ENCODE measurements at regions not wholly inside any gene's neighbourhood (a gene's known extent, or its start where the extent isn't known, plus 50 kb on each side); places are given as distances from the start of the nearest gene placed in this dataset.
"Not testable (repeated sequence)": the region's sequence is repeated elsewhere in the genome, so short reads cannot be mapped to it uniquely, and the experiment has no call there.

DNA sequence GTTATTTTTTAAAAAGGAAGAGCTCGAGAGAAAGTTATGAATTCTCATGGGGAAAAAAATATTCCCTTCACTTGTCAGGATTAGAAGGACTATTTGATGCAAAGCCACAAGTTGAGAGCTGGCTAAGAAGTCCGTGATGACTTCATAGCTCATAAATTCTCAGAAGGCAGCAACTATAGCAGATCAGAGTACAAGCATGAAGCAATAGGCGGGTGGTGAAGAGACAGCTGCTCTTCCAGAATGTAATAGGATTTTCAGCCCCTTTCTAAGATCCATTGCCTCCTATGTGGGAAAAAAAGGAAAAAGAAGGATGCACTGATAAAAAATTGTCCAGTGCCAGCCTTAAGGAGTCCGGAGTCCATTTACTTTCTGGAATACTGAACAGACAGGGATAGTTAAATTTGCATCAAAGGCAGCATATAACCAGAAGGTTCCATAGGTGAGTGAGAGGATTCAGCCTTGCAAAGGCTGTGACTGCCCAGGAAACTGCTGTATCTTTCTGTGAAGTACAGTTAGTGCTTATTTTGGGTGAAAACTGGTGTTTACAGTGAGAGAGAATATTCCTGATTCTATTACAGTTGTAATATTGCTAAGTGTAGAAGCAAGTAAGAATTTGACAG is 929.5 kb upstream of the ALCAM start:
- DNase-seq (ENCODE audit: low read depth in 2 of 2, low spot score in 1 of 2): no peak

- no peak for DNase-seq (ENCODE audit: low read depth in 2 of 2, low spot score in 1 of 2)
Observed at GRCh38 chr3:104437891-104438290, 928.8 kb upstream of the ALCAM start.

DNA sequence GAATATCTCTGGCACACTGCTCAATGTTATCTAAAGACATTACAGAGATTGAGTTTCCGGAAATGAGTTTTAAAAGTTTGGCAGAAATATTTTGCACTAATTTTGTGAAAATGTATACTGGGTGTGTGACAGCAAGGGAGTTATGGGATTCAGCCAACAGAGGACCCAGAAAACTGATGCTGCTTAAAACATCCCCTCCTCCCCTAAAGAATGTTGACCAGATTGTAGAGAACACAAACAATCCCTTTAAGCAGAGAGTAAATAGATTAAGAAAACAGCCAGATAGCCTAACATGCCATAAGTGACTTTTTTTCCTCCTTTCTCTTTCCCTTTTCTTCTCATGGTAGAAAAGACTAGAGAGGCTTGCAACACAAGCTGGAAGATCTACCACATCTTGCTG is 928.0 kb upstream of the ALCAM start:
- DNase-seq (ENCODE audit: low read depth in 2 of 2, low spot score in 1 of 2): no peak

DNA sequence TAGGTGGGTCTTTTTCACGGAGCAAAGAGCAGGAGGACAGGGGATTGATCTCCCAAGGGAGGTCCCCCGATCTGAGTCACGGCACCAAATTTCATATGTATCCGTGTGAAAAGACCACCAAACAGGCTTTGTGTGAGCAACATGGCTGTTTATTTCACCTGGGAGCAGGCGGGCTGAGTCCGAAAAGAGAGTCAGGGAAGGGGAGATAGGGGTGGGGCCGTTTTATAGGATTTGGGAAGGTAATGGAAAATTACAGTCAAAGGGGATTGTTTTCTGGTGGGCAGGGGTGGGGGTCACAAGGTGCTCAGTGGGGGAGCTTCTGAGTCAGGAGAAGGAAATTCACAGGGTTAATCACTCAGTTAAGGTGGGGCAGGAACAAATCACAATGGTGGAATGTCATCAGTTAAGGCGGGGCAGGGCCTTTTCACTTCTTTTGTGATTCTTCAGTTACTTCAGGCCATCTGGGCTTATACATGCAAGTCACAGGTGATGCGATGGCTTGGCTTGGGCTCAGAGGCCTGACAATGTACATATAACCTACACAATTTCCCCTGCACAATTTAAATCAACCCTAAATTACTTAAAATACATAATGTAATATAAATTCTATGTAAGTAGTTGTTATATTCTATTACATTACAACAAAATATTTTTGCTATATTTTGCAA is 921.3 kb upstream of the ALCAM start:
- DNase-seq (ENCODE audit: low read depth in 2 of 2, low spot score in 1 of 2): not testable (repeated sequence)

GRCh38 chr3:104447681-104448080 is 919.0 kb upstream of the ALCAM start:
- DNase-seq (ENCODE audit: low read depth in 2 of 2, low spot score in 1 of 2): no peak

DNA sequence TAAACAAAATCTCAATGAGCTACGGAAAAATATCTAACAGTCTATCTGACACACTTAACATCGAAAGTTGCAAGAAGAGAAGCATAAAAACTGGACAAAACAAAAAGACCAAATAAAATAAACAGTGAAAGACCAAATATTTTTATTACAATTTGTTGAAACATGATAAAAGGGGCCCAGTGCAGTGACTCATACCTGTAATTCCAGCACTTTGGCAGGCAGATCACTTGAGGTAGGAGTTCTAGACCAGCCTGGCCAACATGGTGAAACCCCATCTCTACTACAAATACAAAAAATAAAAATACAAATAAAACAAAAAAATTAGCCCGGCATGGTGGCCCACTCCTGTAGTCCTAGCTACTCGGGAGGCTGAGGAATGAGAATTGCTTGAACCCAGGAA is 914.0 kb upstream of the ALCAM start:
- DNase-seq (ENCODE audit: low read depth in 2 of 2, low spot score in 1 of 2): no peak

GRCh38 chr3:104458657-104459056 is 908.1 kb upstream of the ALCAM start:
- DNase-seq (ENCODE audit: low read depth in 2 of 2, low spot score in 1 of 2): no peak

DNA sequence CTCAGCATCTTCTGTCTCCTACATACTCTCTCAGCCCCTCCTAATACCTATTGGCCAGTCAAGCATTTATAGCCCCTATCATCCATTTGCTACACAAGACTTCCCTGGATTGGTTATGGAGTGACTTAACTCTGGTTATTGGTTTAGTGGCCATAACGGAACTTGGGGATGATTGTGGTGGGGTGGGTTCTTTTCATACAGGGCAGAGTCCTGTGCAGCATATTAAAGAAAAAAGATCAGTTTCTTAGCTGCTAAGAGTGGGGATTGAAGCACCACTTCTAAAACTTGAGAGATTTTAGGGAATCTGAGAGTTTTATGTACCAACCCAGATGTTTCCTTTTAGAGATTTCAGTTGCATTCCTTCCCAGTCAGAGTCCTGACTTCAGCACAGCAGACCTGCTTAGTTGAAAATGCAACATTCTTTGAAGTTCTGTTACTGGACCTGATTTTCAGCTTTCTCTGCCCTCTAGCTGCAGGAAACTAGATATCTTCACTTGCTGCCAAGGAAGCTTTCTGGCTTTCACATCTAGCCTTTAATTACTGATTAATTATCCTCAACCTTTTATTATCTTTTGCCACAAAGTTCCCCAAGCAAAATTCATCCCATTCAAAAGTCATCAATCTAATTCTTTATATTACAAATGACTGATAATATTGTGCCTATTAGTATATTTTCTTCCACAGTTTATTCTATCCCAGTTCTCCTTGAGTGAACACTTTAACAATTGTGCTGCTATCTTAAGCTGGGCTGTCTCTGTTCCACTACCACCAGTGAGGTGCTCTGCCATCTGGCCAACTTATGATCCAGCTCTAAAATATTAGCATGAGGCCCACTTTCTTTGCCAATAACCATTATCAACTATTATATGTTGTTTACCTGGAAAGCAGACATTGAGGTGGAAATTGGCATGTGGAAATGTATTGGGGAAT is 906.0 kb upstream of the ALCAM start:
- DNase-seq (ENCODE audit: low read depth in 2 of 2, low spot score in 1 of 2): no peak

GRCh38 chr3:104461431-104461830 is 905.3 kb upstream of the ALCAM start:
- DNase-seq (ENCODE audit: low read depth in 2 of 2, low spot score in 1 of 2): no peak

- DNase-seq (ENCODE audit: low read depth in 2 of 2, low spot score in 1 of 2): no peak
Observed at GRCh38 chr3:104472221-104472620, 894.5 kb upstream of the ALCAM start.

DNA sequence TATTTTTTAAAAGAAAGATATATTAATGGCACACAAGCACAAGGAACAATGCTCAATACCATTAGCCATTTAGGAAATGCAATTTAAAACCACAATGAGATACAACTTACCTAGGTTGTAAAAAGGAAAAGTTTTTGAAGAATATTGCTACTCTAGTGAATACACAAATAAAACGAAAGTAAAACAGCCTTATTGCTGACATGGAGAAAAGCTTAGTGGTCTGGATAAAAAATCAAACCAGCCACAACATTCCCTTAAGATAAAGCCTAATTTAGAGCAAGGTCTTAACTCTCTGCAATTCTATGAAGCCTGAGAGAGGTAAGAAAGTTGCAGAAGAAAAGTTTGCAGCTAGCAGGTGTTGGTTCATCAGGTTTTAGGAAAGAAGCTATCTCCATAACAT is 892.7 kb upstream of the ALCAM start:
- DNase-seq (ENCODE audit: low read depth in 2 of 2, low spot score in 1 of 2): no peak

DNA sequence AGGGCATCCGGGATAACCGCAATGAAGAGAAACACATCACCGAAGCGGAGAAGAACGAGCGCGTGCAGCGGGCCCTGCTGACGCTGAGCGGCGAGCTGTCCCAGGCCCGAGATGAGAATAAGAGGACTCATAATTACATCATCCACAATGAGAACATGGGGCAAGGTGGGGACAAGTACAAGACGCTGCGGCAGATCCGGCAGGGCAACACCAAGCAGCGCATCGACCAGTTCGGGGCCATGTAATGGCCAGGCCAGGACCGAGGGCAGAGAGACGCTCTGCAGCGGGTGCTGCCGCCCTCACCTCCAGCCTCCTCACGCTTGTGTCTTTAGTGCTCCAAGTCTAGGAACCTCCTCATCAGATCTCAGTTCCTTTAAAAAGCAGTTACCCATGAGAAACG is 863.7 kb upstream of the ALCAM start:
- DNase-seq (ENCODE audit: low read depth in 2 of 2, low spot score in 1 of 2): no peak

DNA sequence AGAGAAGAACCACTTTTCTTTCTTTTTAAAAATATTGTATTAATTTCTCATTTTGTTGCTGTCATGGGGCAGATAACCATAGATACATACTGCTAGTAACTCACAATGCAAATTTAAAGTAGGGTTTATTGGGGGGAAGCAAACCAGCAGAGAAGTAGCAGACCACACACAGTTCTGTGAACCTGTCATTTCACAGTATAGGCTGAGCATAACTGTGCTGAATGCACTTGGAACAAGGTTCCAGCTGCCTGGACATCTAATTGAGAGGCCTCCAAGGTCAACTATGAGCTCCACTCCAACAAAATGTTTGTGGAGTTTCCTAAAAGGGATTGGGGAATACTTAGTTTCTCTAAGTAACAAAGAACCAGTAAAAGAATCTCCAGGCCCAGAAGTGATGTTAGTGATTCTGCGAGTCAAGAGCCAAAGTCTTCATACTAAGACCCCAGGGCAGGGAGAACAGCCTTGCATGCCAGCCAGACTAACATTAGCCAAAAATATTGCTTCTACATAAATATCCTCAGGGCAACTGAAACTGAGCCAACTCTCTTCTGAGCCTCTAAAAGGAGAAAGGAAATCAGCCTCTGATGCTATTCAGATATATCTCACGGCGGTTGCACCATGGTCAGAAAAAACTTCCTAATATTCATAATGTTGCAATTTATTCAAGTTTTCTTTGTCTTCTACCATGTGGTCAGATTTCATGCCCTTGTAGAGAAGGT is 856.4 kb upstream of the ALCAM start:
- no peak for DNase-seq (ENCODE audit: low read depth in 2 of 2, low spot score in 1 of 2)

DNA sequence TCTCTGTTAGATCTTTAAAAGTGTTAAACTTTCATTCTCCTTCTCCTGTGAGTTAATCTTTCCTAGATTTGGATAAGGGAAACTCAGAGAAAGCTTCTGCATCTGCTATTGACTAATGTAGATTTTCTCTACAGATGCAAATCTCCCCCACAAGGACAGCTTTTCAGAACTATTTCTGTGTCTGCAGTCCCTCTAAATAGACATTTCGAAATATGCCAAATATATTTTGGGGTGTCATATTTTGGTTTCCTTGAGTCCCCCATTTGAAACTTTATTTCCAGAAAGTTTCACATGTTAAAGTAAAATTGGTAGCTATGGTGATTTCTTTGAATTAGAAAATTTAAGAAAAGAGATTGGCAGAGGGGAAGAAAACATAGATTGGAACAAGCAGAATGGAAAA is 852.3 kb upstream of the ALCAM start:
- no peak for DNase-seq (ENCODE audit: low read depth in 2 of 2, low spot score in 1 of 2)

GRCh38 chr3:104514776-104515175 is 851.9 kb upstream of the ALCAM start:
- DNase-seq (ENCODE audit: low read depth in 2 of 2, low spot score in 1 of 2): no peak

- no peak for DNase-seq (ENCODE audit: low read depth in 2 of 2, low spot score in 1 of 2)
Observed at GRCh38 chr3:104519068-104519467, 847.6 kb upstream of the ALCAM start.

DNA sequence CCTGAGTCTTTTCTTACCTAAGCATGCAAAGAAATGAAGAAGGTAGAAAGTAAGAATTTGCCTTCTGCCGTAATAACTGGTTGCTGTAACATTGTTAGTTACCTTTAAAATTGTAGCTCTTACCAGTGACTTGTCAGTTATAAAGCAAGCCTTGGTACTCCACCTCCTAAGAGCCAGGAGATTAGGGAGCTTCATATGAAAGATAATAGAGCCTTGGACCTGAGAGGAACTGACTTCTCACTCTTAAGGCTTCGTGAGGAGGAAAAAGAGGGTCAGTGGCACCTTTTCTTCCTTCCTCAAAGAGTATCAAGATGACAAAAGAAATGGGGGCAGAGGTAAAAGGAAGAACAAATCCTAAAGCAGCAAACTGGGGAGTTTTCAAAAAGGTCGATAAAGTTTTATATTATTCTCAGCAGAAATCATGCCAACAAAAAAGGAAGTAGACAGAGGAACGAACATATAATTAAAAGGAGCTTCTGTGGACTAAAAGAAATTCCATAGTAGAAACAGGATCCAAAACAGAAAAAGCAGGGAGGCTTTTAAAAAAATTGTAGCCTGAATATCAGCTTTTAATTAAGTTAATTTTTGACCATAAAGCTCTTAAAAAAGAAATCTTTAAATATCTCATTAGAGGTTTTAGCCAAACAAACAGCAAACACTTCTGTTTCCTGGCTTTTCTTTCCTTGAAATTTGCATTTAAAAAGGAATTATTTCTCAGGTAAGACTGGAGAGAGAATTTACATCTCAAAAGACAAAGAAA is 847.1 kb upstream of the ALCAM start:
- no peak for DNase-seq (ENCODE audit: low read depth in 2 of 2, low spot score in 1 of 2)

DNA sequence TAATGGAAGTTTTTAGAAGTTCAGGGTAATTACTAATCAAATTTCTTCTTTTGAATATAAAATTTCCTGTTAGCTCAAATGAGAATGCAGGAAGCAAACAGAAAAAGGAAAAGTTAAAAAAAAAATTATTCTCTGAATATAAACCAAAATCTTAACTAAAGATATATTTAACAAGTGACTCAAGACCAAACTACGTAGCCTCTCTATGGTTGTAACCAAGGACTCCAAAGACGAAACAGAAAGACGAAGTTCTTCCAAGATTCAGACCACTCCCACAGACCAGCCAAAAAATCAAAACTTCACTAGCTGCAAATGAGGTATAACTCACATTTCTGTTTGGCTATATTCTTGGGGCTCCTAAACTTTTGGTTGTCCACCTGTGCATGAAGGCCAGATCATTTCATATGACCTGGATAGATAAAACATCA is 846.5 kb upstream of the ALCAM start:
- no peak for DNase-seq (ENCODE audit: low read depth in 2 of 2, low spot score in 1 of 2)

GRCh38 chr3:104521606-104522336 is 844.9 kb upstream of the ALCAM start:
- DNase-seq (ENCODE audit: low read depth in 2 of 2, low spot score in 1 of 2): no peak

- no peak for DNase-seq (ENCODE audit: low read depth in 2 of 2, low spot score in 1 of 2)
Observed at GRCh38 chr3:104523136-104523535, 843.6 kb upstream of the ALCAM start.

All from stimulated activated CD8-positive, alpha-beta memory T cell treated with anti-CD3 and anti-CD28 coated beads, Interleukin-4, amount 100 ng/mL, for 4 hours (primary cell).